ENCODE measurements at regions not wholly inside any gene's neighbourhood (a gene's known extent, or its start where the extent isn't known, plus 50 kb on each side); places are given as distances from the start of the nearest gene placed in this dataset.

- H3K4me3 ChIP-seq (ENCODE audit: control insufficient read depth in 1 of 7, extremely low read depth in 1 of 7, insufficient read depth in 4 of 7, low read depth in 2 of 7, low read length in 6 of 7): no peak overlapping the region
- H3K36me3 ChIP-seq (ENCODE audit: control insufficient read depth in 4 of 4, insufficient read depth in 4 of 4, low read length in 3 of 4): no peaks in the 10 kb centered on the region
- no peak overlapping the region for H3K27ac ChIP-seq (ENCODE audit: insufficient read depth in 1 of 2, low read depth in 1 of 2, low read length in 2 of 2, poor library complexity in 1 of 2, severe bottlenecking in 2 of 2)
- ChIA-PET POLR2A (no interaction called here), CTCF (no interaction called here)
- H3K27me3 ChIP-seq (replicated peaks in 2 of 5; ENCODE audit: control insufficient read depth in 4 of 5, insufficient read depth in 5 of 5, low read length in 4 of 5): peaks cover 0 to 2% (median 0%) of the 10 kb centered on the region in 5 experiments
- no peak for DNase-seq
- WGBS (ENCODE audit: insufficient coverage): 92% methylated on average over 7 of the region's 7 CpGs
- peaks cover 0 to 15% (median 7%) of the 10 kb centered on the region in 5 experiments for H3K9me3 ChIP-seq (ENCODE audit: control extremely low read depth in 1 of 5, control insufficient read depth in 4 of 5, insufficient read depth in 2 of 5, low read depth in 1 of 5, low read length in 4 of 5)
- no peaks in the 10 kb centered on the region for H3K4me1 ChIP-seq (ENCODE audit: control extremely low read depth in 1 of 4, control insufficient read depth in 4 of 4, insufficient read depth in 4 of 4, low read length in 3 of 4)
Measured at GRCh38 chr9:135394131-135394530, 85.5 kb upstream of the PPP1R26 start.

GRCh38 chr9:135394699-135395645 lies 84.6 kb upstream of the PPP1R26 start:
- H3K27ac ChIP-seq (ENCODE audit: insufficient read depth in 1 of 2, low read depth in 1 of 2, low read length in 2 of 2, poor library complexity in 1 of 2, severe bottlenecking in 2 of 2): no peak overlapping the region
- peaks cover 0 to 15% (median 7%) of the 10 kb centered on the region in 5 experiments for H3K9me3 ChIP-seq (ENCODE audit: control extremely low read depth in 1 of 5, control insufficient read depth in 4 of 5, insufficient read depth in 2 of 5, low read depth in 1 of 5, low read length in 4 of 5)
- POLR2A ChIA-PET: no interaction called here
- CTCF ChIA-PET: no interaction called here
- peaks cover 0 to 2% (median 0%) of the 10 kb centered on the region in 5 experiments for H3K27me3 ChIP-seq (replicated peaks in 2 of 5; ENCODE audit: control insufficient read depth in 4 of 5, insufficient read depth in 5 of 5, low read length in 4 of 5)
- no peak overlapping the region for H3K4me3 ChIP-seq (ENCODE audit: control insufficient read depth in 1 of 7, extremely low read depth in 1 of 7, insufficient read depth in 4 of 7, low read depth in 2 of 7, low read length in 6 of 7)
- WGBS (ENCODE audit: insufficient coverage): 99% methylated on average over 5 of the region's 5 CpGs
- no peak for DNase-seq
- no peaks in the 10 kb centered on the region for H3K4me1 ChIP-seq (ENCODE audit: control extremely low read depth in 1 of 4, control insufficient read depth in 4 of 4, insufficient read depth in 4 of 4, low read length in 3 of 4)
- H3K36me3 ChIP-seq (ENCODE audit: control insufficient read depth in 4 of 4, insufficient read depth in 4 of 4, low read length in 3 of 4): no peaks in the 10 kb centered on the region

DNA sequence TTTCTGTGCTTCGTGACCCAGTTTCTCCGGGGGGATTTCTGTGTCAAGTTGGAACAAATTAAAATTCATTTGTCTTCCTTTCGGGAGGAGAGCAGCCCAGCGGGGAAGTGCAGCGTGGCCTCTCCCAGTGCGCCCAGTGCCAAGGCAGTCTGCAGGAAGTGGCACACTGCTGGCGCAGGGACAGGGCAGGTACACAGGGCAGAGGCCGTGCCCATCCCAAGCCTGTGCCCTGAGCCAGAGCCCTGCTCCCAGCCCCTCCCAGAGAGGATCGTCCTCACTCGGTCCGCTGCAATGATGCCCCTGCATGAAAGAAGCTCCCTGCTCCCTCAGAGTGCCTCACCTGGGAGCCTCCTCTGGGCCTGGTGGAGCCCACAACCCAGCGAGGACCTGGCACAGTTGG lies 82.4 kb upstream of the PPP1R26 start:
- ChIA-PET POLR2A (no interaction called here), CTCF (no interaction called here)
- Histone ChIP-seq H3K27me3 (replicated peaks in 2 of 5; ENCODE audit: control insufficient read depth in 4 of 5, insufficient read depth in 5 of 5, low read length in 4 of 5) (peaks cover 0 to 2% (median 0%) of the 10 kb centered on the region in 5 experiments), H3K4me1 (ENCODE audit: control extremely low read depth in 1 of 4, control insufficient read depth in 4 of 4, insufficient read depth in 4 of 4, low read length in 3 of 4) (no peaks in the 10 kb centered on the region), H3K36me3 (ENCODE audit: control insufficient read depth in 4 of 4, insufficient read depth in 4 of 4, low read length in 3 of 4) (no peaks in the 10 kb centered on the region), H3K9me3 (ENCODE audit: control extremely low read depth in 1 of 5, control insufficient read depth in 4 of 5, insufficient read depth in 2 of 5, low read depth in 1 of 5, low read length in 4 of 5) (peaks cover 0 to 15% (median 7%) of the 10 kb centered on the region in 5 experiments), H3K4me3 (ENCODE audit: control insufficient read depth in 1 of 7, extremely low read depth in 1 of 7, insufficient read depth in 4 of 7, low read depth in 2 of 7, low read length in 6 of 7) (no peak overlapping the region), H3K27ac (ENCODE audit: insufficient read depth in 1 of 2, low read depth in 1 of 2, low read length in 2 of 2, poor library complexity in 1 of 2, severe bottlenecking in 2 of 2) (no peak overlapping the region)
- WGBS (ENCODE audit: insufficient coverage): 96% methylated on average over 12 of the region's 12 CpGs
- no peak for DNase-seq

DNA sequence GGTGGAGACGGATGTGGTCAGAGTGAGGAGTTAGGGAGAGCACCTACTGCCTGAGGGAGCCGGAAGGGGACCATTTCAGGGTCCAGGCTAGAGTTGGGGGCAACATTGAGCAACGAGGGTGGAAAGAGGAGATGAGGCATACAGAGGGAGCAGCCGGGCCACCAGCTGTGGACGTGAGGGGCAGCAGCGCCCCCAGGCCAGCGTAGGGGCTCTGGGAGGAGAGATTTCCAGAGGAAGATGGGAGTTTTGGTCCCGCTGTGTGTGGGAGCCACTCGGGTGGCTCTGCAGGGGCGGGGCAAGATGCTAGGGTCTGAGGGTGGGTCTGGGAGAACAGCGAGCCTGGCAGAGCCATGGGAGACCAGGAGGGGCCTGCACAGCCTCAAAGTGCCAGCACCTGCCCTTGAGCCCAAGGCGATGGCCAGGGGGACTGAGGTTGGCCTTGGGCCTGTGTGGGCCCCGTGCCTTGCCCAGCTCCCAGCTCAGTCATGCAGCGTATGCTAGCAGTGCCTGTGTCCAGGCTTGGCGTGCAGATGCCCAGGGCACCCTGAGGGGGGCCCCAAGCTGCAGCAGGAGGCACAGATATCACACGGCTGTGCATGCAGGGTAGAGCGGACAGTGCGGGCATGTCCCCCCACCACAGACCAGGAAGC lies 80.5 kb upstream of the PPP1R26 start:
- no peak overlapping the region for H3K27ac ChIP-seq (ENCODE audit: insufficient read depth in 1 of 2, low read depth in 1 of 2, low read length in 2 of 2, poor library complexity in 1 of 2, severe bottlenecking in 2 of 2)
- peaks cover 0 to 8% (median 0%) of the 10 kb centered on the region in 5 experiments for H3K27me3 ChIP-seq (replicated peaks in 2 of 5; ENCODE audit: control insufficient read depth in 4 of 5, insufficient read depth in 5 of 5, low read length in 4 of 5)
- no peaks in the 10 kb centered on the region for H3K4me1 ChIP-seq (ENCODE audit: control extremely low read depth in 1 of 4, control insufficient read depth in 4 of 4, insufficient read depth in 4 of 4, low read length in 3 of 4)
- CTCF ChIA-PET: interaction anchor here (1.1 kb wide), 1 partner anchor 12 kb away, joined by 3 read pairs; no protein-coding TSS in a partner anchor
- WGBS (ENCODE audit: insufficient coverage): 88% methylated on average over 15 of the region's 18 CpGs
- H3K9me3 ChIP-seq (ENCODE audit: control extremely low read depth in 1 of 5, control insufficient read depth in 4 of 5, insufficient read depth in 2 of 5, low read depth in 1 of 5, low read length in 4 of 5): peaks cover 0 to 15% (median 7%) of the 10 kb centered on the region in 5 experiments
- DNase-seq: no peak
- H3K4me3 ChIP-seq (ENCODE audit: control insufficient read depth in 1 of 7, extremely low read depth in 1 of 7, insufficient read depth in 4 of 7, low read depth in 2 of 7, low read length in 6 of 7): no peak overlapping the region
- POLR2A ChIA-PET: no interaction called here
- no peaks in the 10 kb centered on the region for H3K36me3 ChIP-seq (ENCODE audit: control insufficient read depth in 4 of 4, insufficient read depth in 4 of 4, low read length in 3 of 4)

DNA sequence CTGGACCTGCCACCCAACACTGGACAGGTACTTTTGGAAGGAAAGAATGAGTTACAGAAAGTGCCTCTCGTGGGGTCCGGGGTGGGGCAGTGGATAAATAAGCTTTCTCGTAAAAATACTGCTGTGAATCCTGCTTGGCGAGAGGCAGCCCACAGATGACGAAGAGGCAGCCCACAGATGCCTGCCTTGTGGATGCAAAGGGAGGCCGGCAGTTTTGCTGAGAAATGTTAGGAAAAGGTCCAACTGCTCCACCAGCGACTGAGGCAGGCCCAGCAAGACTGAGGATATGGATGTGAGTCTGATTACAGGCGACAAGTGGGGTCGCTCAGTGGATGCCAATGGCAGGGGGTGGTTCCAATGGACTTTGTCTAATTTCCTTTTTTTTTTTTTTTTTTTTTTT lies 79.1 kb upstream of the PPP1R26 start:
- no peak overlapping the region for H3K27ac ChIP-seq (ENCODE audit: insufficient read depth in 1 of 2, low read depth in 1 of 2, low read length in 2 of 2, poor library complexity in 1 of 2, severe bottlenecking in 2 of 2)
- H3K9me3 ChIP-seq (ENCODE audit: control extremely low read depth in 1 of 5, control insufficient read depth in 4 of 5, insufficient read depth in 2 of 5, low read depth in 1 of 5, low read length in 4 of 5): peaks cover 0 to 14% (median 7%) of the 10 kb centered on the region in 5 experiments
- H3K27me3 ChIP-seq (replicated peaks in 2 of 5; ENCODE audit: control insufficient read depth in 4 of 5, insufficient read depth in 5 of 5, low read length in 4 of 5): peaks cover 0 to 8% (median 0%) of the 10 kb centered on the region in 5 experiments
- no peaks in the 10 kb centered on the region for H3K4me1 ChIP-seq (ENCODE audit: control extremely low read depth in 1 of 4, control insufficient read depth in 4 of 4, insufficient read depth in 4 of 4, low read length in 3 of 4)
- no peak overlapping the region for H3K4me3 ChIP-seq (ENCODE audit: control insufficient read depth in 1 of 7, extremely low read depth in 1 of 7, insufficient read depth in 4 of 7, low read depth in 2 of 7, low read length in 6 of 7)
- POLR2A ChIA-PET: no interaction called here
- CTCF ChIA-PET: no interaction called here
- 95% methylated on average over 5 of the region's 9 CpGs for WGBS (ENCODE audit: insufficient coverage)
- DNase-seq: no peak
- H3K36me3 ChIP-seq (ENCODE audit: control insufficient read depth in 4 of 4, insufficient read depth in 4 of 4, low read length in 3 of 4): no peaks in the 10 kb centered on the region

DNA sequence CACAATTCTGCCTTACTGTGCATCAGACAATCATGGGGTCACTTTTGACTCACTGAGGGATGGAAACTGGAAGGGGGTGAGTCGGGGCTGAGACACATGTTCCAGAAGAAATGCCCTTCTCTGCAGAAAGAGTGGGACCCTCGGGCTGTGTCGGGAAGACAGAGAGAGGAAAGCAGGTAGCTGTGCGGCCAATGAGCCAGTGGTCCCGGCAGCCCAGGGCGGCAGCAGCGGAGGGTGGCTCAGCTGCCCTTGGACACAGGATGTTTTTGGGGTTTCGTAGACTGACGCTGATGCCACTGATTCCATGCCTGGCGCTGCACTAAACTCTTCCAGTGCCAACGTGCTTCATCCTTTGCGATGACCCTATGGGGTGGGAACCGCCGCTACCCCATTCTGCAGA lies 78.4 kb upstream of the PPP1R26 start:
- WGBS (ENCODE audit: insufficient coverage): 88% methylated on average over 12 of the region's 14 CpGs
- H3K4me3 ChIP-seq (ENCODE audit: control insufficient read depth in 1 of 7, extremely low read depth in 1 of 7, insufficient read depth in 4 of 7, low read depth in 2 of 7, low read length in 6 of 7): no peak overlapping the region
- no peaks in the 10 kb centered on the region for H3K4me1 ChIP-seq (ENCODE audit: control extremely low read depth in 1 of 4, control insufficient read depth in 4 of 4, insufficient read depth in 4 of 4, low read length in 3 of 4)
- H3K27ac ChIP-seq (ENCODE audit: insufficient read depth in 1 of 2, low read depth in 1 of 2, low read length in 2 of 2, poor library complexity in 1 of 2, severe bottlenecking in 2 of 2): no peak overlapping the region
- peaks cover 0 to 10% (median 5%) of the 10 kb centered on the region in 5 experiments for H3K9me3 ChIP-seq (ENCODE audit: control extremely low read depth in 1 of 5, control insufficient read depth in 4 of 5, insufficient read depth in 2 of 5, low read depth in 1 of 5, low read length in 4 of 5)
- ChIA-PET POLR2A (no interaction called here), CTCF (no interaction called here)
- no peaks in the 10 kb centered on the region for H3K36me3 ChIP-seq (ENCODE audit: control insufficient read depth in 4 of 4, insufficient read depth in 4 of 4, low read length in 3 of 4)
- H3K27me3 ChIP-seq (replicated peaks in 2 of 5; ENCODE audit: control insufficient read depth in 4 of 5, insufficient read depth in 5 of 5, low read length in 4 of 5): peaks cover 0 to 13% (median 0%) of the 10 kb centered on the region in 5 experiments
- no peak for DNase-seq
